Skin epidermis (tissue), 12 donors: ENCODE measurements at regions not wholly inside any gene's neighbourhood (a gene's known extent, or its start where the extent isn't known, plus 50 kb on each side); places are given as distances from the start of the nearest gene placed in this dataset.
A peak's percentile ranks its signal among the peaks of the same experiment; 100 is the strongest.

Source experiments
- H3K27ac ChIP-seq, 21 experiments: fragments of 200-600 bp; sonication (generic) in 11 of 21; one replicate each; pipeline ENCODE4 v1.5.0; 2020; ENCODE audit warnings: mild to moderate bottlenecking in 3 of 21, inconsistent platforms in 2 of 21, moderate library complexity in 2 of 21
- H3K4me3 ChIP-seq, 7 experiments: fragments of 200-600 bp; sonication (generic) in 2 of 7; one replicate each; pipeline ENCODE4 v1.5.0; 2020; ENCODE audit warnings: inconsistent platforms in 2 of 7, mild to moderate bottlenecking in 2 of 7, moderate library complexity in 1 of 7

DNA sequence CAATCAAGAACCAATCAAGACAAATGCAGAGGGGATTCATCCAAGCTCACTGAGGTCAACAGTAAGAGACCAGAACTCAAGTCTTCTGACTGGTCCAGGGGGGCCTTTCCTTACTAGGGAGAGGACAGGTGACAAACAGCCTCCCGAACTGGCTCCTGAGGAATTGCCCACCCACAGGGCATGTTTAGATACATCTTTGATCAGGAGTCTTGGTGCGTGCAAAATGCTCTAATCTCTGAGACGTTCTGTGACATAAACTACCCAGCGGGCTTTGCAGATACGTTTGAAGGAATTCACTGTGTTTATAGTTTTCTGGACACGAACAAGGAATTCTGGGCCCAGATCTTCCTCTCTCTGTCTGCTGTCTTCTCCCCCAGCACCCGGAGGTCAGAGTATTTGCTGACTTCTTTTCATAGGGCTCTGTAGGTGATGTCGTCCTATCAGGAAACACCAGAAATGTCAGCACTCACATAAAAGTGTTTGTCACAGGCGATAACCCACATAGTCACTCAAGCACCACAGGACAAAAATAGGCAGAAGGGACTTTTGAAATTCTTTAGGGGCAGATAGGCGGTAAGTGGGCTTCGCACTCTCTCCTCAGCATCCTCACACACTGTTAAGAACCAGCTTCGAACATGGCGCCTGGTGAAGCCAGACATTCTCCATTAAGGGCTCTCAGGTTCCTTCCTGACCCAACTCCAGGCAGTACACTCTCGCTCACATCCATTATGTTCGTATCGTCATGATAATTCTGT, 349.0 kb downstream of the CYRIA start:
- Histone ChIP-seq H3K4me3 (no peak overlapping the region), H3K27ac (no peak overlapping the region)

DNA sequence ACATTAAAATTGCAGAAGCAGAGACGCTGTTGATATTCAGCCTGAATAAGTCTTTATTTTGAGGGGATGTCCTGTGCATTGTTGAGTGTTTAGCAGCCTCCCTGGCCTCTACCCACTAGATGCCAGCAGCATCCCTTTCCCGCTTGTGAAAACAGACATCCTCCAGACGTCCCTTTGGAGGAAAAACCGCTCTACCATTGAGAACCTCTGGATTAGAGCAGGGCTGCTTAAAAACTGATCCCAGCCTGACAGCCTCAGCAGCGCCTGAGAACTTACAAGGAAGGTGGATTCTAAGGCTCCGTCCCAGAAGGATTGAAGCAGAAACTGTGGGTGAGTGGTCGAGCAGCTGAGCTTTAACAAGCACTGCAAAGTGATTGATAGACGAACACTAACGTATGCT, 349.7 kb downstream of the CYRIA start:
- no peak overlapping the region for H3K27ac ChIP-seq
- H3K4me3 ChIP-seq = no peak overlapping the region

DNA sequence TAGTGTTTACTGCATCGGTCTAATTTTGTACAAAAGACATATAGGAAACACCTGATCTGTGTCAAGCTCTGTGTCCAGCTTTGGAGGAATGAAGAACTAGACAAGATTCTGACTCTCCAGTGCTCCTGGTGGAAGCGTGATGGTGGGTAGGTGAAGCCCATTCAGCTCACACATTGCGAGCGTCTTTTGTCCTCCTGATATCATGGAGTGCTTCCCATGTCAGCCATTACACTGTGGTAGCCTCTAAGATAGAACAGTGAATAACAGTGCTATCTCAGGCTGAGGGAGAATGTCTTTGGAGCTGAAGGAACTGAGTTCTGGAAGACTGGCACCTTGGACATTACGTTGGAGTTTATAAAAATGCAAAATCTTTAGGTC, 350.2 kb downstream of the CYRIA start:
- no peak overlapping the region for H3K4me3 ChIP-seq
- no peak overlapping the region for H3K27ac ChIP-seq

DNA sequence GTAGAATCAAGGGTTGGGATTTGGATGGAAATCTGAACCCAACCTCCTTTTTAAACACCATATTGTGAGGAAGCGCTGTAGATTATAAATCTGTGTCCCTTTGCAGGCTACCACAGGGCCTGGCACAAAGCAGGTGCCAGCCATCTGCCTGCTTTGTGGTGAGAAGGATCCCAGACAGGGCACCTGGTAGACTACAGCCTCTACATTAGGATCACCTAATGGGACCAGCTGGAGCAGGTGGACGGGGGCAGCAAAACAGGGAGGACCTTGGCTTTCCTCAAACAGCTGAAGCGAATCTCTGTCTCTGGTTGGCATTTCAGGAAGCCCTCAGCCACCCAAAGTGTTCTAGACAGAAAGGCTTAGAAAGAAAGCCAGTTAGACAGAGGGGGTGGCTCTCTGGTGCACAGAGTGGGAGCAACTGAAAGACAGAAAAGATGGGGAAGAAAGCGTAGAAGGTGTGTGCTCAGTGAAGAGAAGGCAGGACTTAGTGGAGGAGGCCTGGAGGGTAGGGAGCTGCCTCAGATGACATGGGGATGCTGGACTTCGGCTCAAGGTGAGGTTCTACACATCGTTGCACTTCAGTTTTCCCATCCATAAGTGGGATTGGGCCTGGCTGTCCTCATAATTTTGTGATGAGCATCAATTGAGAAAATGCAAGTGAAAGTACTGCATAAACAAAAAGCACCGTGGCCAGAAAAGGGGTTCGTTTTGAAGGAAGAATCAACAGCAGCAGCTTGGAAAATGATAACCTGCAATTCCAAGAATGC, 350.8 kb downstream of the CYRIA start:
- H3K4me3 ChIP-seq = no peak overlapping the region
- H3K27ac ChIP-seq = no peak overlapping the region

DNA sequence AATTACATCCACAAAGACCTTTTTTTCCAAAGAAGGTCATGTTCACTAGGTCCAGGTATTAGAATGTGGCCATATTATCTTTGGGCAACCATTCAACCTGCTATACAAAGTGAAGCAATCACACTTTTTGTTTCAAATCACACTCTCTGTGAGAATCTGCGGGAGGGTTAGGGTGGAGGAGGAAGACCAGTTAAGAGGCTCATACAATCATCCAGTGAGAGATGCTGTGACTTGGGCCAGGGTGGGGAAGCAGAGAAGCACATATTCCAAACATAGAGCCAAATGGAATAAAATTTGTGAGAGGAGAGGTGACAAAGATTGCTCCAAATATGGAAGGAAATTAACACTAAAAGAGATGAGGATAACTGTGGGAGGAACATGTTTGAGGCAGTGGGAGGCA, 351.6 kb downstream of the CYRIA start:
- H3K4me3 ChIP-seq = no peak overlapping the region

DNA sequence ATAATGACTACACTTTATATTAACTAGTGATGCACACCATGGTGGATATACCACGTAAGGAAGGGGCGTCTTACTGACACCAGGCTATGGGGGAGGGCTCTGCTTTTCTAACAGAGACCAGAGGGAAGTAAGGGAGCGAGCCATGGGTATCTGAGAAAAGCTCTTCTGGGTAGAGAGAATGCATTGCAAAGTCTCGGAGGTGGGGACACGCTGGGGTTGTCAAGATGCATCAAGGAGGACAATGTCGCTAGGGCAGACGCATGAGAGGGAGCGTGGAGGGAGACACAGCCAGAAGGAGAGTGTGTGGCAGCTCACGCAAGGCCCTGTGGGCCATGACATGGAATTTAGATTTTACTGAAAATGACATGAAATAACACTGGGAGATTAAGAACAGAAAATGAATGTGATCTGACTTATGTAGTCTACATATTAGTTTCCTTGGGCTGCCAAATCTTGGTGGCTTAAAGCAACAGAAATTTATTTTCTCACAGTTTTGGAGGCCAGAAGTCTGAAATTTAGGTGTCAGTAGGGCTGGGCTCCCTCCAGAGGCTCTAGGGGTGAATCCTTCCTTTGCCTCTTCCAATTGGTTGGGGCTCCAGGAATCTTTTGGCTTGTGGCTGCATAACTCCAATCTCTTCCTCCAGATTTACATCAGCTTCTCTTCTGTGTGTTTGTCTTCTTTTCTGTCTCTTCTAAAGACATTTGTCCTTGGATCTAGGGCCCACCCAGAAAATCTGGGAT, 352.2 kb downstream of the CYRIA start:
- no peak overlapping the region for H3K27ac ChIP-seq
- no peak overlapping the region for H3K4me3 ChIP-seq

More for the DNA sequence above, 351.6 kb downstream of the CYRIA start:
- no peak overlapping the region for H3K27ac ChIP-seq

DNA sequence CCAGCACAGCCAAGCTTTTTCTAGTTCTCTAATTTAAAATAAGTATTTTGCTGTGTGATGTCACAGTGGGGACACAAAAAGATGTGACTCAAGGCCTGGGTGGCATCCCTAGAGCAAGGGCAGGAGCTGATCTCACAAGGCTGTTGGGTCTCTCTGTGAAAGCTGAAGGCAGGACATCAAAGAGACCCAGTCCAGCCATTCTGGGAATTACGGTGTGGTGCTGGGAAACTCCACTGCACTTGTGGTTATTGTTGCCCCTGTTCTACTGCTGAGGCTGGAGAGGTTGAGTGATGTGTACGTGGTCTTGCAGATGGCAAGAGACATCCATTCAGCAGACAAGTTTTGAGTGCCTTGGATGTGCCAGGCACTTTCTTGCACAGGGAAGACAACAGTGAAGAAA, 352.9 kb downstream of the CYRIA start:
- H3K27ac ChIP-seq = no peak overlapping the region
- no peak overlapping the region for H3K4me3 ChIP-seq

DNA sequence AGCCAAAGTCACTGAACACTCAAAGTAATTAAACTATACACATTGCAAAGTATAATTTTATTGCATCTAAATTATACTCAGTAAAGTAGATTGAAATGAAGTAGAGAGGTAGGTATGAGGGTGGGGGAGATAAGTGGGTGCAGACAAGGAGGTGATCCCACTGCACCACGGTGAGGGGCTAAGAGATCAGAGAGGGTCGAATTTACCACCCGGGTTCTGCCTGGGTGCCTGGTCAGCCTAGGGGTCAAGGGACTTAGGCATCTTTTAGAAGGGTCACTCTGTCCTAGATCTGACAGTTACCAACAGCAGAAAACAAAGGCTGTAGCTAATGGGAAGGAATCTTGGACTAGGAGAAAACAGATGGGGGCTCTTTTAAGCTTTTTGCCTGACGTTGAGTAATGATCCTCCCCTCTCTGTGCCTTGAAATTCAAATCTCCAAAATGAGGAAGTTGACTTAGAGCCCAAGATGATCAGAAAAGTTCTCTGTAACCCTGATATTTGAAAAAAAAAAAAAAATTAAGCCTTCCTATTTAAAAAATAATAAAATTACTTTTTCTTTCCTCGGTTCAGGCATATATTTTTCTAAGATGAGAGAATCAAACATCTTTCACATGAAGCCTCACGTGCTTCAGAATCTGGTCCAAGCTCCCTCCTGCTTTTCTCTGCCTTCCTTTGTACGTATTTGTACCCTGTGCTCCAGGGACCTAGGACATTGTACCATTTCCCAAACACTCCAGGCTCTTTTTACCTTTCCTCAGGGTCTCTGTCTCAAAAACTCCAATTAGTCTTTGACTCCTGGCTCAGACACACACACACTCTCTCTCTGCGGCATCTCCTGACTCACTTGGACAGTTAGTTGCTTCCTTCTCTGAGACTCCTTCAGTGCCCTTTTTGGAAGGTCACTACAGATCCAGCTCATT, 353.9 kb downstream of the CYRIA start:
- Histone ChIP-seq H3K4me3 (no peak overlapping the region), H3K27ac (no peak overlapping the region)

DNA sequence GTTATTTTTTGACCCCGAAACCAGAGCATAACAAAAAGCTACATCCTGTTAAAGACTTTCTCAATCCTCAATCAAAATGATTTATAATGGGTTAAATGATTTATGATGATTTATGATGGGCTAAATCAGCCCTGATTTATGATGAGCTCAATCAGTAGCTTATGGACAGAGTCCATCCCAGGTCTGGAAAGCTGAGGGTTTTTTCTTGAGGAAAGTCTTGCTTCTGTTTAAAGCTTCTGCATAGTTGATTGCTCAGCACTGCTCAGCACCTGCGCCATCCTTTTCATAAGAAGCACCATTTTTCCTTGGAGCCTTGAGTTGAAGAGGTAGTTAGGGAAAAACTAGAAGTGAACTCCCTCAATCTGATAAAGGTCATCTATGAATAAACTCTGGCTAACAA, 356.8 kb downstream of the CYRIA start:
- no peak overlapping the region for H3K4me3 ChIP-seq
- H3K27ac ChIP-seq = no peak overlapping the region

DNA sequence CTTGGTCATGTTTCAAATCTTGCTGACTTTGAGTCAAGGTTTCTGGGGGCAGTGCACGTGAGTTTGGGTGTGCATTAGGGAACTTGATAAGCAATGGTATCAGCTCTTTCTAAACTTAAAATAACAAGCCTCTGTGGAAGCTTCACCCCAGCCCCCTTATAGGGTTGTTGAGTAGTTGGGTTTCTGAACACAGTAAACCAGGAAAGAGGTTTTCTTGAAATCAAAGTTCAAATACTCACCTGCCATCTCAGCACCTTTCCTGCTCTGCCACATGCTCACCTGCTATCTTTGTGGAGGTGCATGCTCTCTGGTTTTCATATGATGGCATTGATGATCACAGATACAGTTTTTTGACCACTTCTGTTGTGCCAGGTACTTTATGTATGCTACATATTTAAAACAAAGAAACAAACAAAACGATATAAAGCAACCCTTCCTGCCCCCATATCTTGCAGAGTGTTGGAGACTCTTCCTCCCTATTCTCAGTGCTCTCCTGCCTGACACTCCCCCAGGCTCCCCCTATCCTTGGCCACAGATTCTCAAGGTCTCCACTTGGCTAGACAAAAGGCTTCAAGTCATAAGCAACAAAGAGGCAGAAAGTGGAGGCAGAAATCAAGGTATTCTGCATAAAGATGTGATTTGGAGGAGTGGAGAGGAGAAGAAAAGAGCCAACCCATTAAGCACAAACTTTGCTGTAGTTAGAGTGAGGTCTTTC, 360.6 kb downstream of the CYRIA start:
- Histone ChIP-seq H3K4me3 (no peak overlapping the region), H3K27ac (no peak overlapping the region)

DNA sequence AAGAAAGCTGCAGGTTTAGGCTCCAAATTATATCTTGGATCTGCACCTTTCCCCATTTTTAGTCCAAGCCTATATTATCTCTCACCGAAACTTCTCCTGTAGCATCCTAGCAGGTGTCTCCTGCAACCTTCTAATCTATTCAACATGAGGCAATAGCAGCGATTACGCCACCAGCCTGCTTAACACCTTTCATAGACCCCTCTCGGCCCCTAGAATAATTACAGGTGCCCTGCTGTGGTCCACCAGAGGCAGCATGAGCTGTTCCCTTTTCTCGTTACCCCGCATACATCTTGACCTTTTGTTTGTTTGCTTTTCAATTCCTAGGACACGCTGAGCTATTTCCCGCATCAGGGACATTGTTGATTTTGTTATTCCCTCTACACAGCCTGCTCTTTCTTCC, 361.9 kb downstream of the CYRIA start:
- no peak overlapping the region for H3K27ac ChIP-seq
- H3K4me3 ChIP-seq = no peak overlapping the region

DNA sequence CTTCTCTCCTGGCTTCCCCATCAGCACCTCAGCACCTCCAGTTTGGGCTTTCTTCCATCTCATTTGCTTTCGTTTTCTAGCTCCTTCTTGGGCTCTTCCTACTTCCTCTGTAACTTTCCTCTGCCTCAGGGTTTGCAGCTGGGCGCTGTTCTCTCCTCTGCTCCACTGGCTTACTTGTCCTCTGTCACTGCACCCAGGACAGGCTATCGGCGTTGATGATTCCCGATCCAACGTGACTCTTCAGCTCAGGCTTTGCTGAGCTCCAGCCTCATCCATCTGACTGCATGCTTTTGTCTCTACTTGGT, 362.4 kb downstream of the CYRIA start:
- peak overlapping the region in 2 of 7 experiments; percentile 5 to 15 for H3K4me3 ChIP-seq
- H3K27ac ChIP-seq = no peak overlapping the region

DNA sequence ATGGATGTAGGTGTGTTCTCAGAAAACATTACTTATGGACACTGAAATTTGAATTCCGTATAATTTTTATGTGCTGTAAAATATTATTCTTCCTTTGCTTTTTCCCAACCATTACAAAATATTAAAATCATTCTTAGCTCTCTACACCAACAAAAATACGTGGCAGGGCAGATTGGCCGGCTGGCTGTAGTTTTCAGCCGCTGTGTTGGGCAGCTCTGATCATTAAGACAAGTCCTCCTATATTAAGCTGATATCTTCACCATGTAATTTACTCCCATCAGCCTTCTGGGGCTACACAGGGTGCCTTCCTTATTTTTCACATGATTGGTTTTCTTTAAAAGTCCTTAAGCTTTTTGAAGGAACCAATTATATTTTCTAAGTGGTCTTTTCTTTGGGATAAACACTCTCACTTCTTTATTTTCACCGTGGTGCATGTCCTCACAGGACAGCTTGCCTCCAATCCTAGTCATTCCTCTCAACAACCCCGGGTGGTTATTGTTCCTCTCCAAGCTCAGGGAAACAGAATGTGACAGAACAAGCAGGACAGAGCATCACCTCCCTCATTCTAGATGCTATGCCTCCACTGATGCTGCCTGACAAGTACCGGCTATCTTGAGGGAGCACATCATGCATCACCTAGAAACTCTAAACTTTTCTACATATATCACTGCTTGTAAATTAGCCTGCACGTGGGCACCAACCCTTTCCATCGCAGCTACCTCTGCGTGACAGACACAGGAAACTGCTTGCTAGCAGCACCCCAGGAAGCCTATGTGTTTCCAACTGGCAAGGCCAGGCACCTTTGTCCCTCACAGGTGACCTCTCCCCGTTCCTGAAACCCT, 362.3 kb downstream of the MYCN start:
- H3K27ac ChIP-seq = no peak overlapping the region
- peak overlapping the region in 2 of 7 experiments; percentile 5 to 15 for H3K4me3 ChIP-seq

DNA sequence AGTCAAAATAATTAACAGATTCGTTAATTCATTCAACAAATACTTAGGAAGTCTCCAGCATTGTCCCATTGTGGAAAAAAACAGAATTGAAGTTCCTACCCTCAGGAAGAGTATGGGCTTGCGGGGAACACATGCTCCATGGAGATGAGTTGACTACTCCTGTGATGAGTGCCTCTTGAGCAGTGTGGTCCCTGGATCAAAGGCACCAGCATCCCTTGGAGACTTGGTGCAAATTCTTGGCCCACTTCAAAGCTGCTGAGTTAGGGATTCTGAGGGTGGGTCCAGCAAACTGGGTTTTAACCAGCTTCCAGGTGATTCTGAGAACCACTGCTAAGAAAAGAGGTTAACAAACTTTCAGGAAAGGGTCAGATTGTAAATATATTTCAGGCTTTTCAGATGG, 361.6 kb downstream of the MYCN start:
- Histone ChIP-seq H3K27ac (no peak overlapping the region), H3K4me3 (no peak overlapping the region)

DNA sequence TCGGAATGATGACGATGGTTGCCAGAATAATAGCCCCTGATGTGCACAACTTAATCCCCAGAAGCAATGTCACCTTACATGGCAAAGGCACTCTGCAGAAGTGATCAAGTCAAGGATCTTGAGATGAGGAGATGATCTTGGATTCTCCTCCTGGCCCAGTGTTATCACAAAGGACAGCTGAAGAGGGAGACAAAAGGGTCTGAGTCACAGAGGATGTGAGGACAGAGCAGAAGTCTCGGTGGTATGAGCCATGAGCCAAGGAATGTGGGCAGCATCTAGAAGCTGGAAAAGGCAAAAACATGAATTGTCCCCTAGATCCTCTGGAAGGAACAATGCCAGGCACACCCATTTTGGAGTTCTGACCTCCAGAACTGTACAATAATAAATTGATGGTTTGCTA, 358.5 kb downstream of the MYCN start:
- Histone ChIP-seq H3K27ac (no peak overlapping the region), H3K4me3 (no peak overlapping the region)

DNA sequence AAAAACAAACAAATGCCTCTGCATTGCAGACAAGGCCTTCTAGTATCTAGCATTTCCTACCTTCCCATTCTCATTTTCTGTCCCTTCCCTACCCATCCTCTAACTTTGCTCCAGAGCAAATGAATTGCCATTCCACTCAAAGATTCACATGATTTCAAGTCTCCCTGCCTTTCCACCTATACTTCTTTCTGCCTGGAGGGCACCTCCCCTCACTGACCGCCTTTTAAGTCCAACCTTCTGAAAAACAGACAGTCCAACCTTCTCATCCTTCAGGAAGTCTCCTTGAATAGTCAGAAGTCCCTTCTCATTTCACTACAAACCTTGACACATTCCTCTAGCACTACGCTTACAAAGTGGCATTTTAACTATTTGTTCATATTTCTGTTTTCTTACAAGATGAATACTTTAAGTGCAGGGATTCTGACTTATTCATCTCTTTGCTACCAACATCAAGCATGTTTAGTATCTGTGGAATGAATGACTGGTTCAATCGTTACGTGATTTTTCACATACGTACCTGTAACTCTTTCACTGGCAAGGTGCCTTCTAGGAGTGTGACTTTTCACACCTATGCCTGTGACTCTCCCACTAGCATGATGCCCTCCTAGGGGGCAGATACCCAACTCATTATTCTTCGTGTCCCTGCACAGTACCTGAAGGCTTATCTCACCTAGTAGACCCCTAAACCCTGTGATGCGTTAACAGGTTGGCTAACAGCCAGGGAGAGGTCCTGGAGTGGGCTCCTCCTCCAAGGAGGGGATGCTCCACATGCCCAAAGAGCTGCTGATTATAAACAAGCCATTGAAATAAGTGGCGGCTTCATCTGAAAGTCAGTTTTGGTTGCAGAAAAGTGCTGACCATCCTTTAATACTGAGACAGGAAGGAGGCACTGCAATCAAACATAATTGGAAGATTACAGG, 356.2 kb downstream of the MYCN start:
- Histone ChIP-seq H3K27ac (no peak overlapping the region), H3K4me3 (no peak overlapping the region)

DNA sequence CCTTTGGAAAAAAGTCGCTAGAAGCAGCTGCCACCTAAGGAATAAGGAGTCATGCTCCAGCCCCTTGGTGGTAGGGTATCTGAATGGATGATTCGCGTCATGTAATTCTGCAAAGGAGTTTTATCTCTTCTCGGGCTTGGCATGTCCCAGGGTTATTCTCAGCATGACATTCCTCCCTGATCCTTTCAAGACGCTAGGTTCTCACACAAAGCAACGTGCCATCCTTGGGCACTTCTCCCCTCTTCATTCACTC, 355.6 kb downstream of the MYCN start:
- no peak overlapping the region for H3K4me3 ChIP-seq
- H3K27ac ChIP-seq = no peak overlapping the region

DNA sequence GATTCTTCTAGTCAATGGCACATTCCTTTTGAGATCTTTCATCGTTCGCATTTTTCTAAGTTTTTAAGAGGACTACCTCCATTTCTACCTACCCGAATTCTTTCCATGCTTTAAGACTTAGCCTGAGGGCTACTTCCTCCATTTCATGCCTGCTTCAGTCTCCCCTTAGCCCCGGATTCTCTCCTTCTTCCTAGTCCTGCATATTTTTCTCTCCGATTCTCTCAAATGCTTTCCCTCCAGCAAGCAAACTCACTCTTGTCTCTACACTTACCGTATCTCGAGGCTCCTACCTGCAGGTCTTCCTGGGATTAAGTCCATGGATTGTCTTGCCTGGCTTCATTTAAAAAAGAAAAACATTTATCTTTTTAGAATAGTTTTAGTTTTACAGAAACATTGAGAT, 354.4 kb downstream of the MYCN start:
- Histone ChIP-seq H3K27ac (no peak overlapping the region), H3K4me3 (no peak overlapping the region)
